HG02852 (cell line): ENCODE measurements at regions not wholly inside any gene's neighbourhood (a gene's known extent, or its start where the extent isn't known, plus 50 kb on each side); places are given as distances from the start of the nearest gene placed in this dataset.

Source experiments
- ATAC-seq: cut with Tn5 transposase; IDR thresholded peaks from one replicate; pipeline ENCODE4 v1.9.1; 2021; ENCODE audit warnings: mild to moderate bottlenecking, moderate library complexity; ENCODE audit not compliant: unreplicated experiment

GRCh38 chr15:60057554-60057953 lies 53.4 kb downstream of the FOXB1 start:
- no peak for ATAC-seq

GRCh38 chr15:60059186-60059585 lies 55.1 kb downstream of the FOXB1 start:
- ATAC-seq, result no peak

GRCh38 chr15:60061758-60062157 lies 57.6 kb downstream of the FOXB1 start:
- ATAC-seq, result no peak

GRCh38 chr15:60062826-60063225 lies 58.7 kb downstream of the FOXB1 start:
- no peak for ATAC-seq

GRCh38 chr15:60065951-60066350 lies 61.8 kb downstream of the FOXB1 start:
- no peak for ATAC-seq

- ATAC-seq, result no peak
Observed at GRCh38 chr15:60070838-60071493, 66.9 kb downstream of the FOXB1 start.

- ATAC-seq, result no peak
Observed at GRCh38 chr15:60072826-60073465, 68.8 kb downstream of the FOXB1 start.

- no peak for ATAC-seq
Observed at GRCh38 chr15:60073466-60073840, 69.3 kb downstream of the FOXB1 start.

- no peak for ATAC-seq
Observed at GRCh38 chr15:60074181-60074885, 70.2 kb downstream of the FOXB1 start.

GRCh38 chr15:60076045-60076444 lies 71.9 kb downstream of the FOXB1 start:
- no peak for ATAC-seq

- ATAC-seq, result no peak
Observed at GRCh38 chr15:60076582-60077276, 72.6 kb downstream of the FOXB1 start.

- ATAC-seq, result no peak
Observed at GRCh38 chr15:60077581-60078359, 73.7 kb downstream of the FOXB1 start.

- ATAC-seq, result no peak
Observed at GRCh38 chr15:60079210-60079609, 75.1 kb downstream of the FOXB1 start.

GRCh38 chr15:60081976-60082375 lies 77.9 kb downstream of the FOXB1 start:
- ATAC-seq, result no peak

GRCh38 chr15:60083318-60083717 lies 79.2 kb downstream of the FOXB1 start:
- ATAC-seq, result no peak

- ATAC-seq, result no peak
Observed at GRCh38 chr15:60086681-60087429, 82.7 kb downstream of the FOXB1 start.

- ATAC-seq, result no peak
Observed at GRCh38 chr15:60087561-60087960, 83.5 kb downstream of the FOXB1 start.

- ATAC-seq, result no peak
Observed at GRCh38 chr15:60090747-60091146, 86.6 kb downstream of the FOXB1 start.

GRCh38 chr15:60091157-60091556 lies 87.0 kb downstream of the FOXB1 start:
- ATAC-seq, result no peak

GRCh38 chr15:60091911-60092310 lies 87.8 kb downstream of the FOXB1 start:
- no peak for ATAC-seq
